GM12874 (cell line): ENCODE measurements at regions not wholly inside any gene's neighbourhood (a gene's known extent, or its start where the extent isn't known, plus 50 kb on each side); places are given as distances from the start of the nearest gene placed in this dataset.

Experiments used
- TF ChIP-seq, protein P1 (sequence below): IDR thresholded peaks from 2 replicates; pipeline ENCODE4 v1.5.1; 2011; ENCODE audit warnings: low read depth, mild to moderate bottlenecking, control low read depth, low read length, moderate library complexity; ENCODE audit not compliant: insufficient read depth

DNA sequence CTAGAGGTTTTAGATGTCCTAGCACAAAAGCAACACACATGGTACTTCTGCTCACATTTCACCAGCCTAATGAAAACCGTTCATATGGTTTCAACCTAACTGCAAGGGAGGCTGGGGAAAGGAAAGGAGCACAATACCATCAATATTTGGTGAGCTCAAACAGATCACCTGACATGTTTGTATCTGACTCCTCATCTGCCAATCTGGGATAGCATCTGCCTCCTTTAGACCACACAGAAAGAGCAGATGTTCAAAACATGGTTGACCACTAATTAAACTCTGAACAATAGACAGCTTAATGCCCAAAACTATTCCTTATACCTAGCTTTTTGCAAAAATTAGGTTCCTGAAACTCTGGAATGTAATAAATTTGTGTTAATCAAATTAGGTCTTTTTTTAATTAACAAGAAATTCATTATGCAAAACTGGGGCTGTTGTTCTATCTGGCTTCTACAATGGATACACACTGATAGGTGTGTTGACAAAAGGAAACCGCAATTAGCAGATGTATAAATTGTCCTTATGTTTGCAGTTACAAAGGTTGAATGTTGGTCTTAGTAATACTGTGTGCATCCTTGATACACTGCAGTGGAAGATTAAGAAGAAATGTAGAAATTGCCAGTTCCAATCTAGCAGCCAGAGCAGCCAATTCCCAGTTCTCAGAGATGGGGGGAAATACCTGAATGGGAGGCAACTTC lies 89.3 kb downstream of the DUSP6 start:
- TF ChIP-seq, protein P1, sequence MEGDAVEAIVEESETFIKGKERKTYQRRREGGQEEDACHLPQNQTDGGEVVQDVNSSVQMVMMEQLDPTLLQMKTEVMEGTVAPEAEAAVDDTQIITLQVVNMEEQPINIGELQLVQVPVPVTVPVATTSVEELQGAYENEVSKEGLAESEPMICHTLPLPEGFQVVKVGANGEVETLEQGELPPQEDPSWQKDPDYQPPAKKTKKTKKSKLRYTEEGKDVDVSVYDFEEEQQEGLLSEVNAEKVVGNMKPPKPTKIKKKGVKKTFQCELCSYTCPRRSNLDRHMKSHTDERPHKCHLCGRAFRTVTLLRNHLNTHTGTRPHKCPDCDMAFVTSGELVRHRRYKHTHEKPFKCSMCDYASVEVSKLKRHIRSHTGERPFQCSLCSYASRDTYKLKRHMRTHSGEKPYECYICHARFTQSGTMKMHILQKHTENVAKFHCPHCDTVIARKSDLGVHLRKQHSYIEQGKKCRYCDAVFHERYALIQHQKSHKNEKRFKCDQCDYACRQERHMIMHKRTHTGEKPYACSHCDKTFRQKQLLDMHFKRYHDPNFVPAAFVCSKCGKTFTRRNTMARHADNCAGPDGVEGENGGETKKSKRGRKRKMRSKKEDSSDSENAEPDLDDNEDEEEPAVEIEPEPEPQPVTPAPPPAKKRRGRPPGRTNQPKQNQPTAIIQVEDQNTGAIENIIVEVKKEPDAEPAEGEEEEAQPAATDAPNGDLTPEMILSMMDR, result no peak

DNA sequence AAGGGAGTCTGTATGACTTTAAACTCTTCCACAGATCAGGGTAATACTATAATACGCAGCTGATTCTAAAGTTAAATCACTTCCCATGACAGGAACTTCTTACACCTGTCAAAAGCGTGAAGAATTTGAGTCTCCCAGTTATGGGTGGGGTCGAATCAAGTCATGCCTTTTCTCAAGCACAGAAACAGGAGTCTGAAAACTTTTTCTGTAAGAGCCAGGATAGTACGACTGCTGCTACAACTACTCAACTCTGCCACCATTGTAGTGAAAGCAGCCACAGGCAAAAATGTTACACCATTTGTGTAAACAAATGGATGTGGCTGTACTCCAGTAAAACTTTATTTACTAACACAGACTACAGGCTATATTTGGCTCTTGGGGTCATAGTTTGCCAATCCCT lies 90.3 kb downstream of the DUSP6 start:
- TF ChIP-seq, protein P1, result no peak

DNA sequence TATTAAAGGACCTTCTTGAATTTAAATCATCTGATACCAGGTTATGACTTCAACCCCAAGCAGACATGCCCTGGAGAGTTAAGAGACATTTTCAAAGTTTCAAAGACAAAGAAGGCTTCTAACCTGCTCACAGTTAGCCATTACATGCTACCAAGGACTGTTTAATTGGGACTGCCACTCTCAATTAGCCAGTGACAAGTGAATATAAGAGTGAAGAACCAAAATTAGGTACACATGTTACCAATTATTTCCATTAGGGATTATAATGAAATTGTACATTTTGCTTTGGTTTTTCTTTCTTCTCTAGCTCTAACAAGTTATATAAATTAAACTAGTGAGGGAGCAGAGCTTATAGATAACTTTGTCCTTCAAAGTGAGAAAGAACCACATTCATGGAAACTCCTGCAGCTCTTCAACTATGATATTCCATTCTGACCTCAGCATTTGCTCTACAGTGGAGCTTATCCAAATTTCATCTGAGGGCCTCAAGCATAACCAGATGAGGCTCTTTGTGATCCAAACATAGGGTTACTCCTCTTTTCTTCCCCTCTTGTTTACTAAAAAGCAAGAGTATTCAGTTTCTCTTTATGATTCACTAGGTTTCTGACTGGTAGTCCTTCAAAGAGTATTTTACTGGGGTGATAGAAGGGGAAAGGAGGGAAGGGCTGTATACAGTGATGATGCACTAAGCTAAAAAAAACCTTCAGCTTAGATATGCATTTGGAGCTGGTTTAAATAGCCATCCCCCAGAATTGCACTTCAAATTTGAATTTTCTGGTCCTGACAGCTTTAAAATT lies 91.3 kb downstream of the DUSP6 start:
- TF ChIP-seq, protein P1, result no peak

DNA sequence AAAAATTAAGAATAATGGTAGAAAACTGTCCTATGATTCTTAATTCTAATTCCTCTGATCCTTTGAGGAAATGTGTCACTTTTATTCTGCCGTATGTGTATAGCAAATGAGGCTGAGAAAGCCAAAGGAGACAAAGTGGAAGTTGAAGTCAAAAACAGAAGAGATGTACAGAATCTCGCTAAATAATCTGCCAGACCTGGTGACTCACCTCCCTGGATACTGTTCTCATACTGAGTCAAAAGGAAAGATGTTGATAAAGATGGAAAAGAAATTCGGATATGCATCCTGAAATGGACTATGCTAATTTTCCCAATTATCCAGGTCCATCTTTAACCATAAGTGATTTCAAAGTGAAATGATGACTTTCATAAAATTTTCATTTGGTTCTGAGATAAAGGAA lies 92.5 kb downstream of the DUSP6 start:
- TF ChIP-seq, protein P1, result no peak

DNA sequence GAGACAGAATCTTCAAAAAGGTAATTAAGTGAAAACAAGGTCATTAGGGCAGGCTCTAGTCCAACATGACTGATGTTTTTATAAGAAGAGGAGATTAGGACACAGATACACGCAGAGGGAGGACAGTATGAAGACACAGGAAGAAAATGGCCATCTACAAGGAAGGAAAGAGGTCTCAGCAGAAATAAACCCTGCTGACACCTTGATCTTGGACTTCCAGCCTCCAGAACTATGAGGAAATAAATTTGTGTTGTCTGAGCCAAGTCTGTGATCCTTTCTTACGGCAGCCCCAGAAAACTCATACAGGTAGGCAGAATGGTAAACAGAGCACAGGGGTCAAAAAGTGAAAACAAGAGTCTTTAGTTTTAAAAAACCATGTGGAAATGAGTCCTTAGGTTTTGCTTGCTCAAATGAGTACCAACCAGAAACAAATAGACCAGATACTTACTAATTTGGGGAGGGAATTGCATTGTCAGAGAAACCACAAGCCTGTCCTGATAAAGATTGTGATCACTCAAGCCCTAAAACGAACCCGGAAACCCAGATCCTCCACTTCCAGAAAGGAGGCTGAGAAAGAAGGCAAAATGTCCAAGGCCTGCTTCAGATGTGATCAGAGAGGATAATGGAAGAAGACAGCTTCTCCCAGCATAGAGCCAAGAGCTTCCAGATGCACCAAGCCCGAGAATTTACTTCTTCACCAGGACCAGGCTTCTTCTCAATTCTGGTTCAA lies 93.9 kb downstream of the DUSP6 start:
- TF ChIP-seq, protein P1, result no peak

DNA sequence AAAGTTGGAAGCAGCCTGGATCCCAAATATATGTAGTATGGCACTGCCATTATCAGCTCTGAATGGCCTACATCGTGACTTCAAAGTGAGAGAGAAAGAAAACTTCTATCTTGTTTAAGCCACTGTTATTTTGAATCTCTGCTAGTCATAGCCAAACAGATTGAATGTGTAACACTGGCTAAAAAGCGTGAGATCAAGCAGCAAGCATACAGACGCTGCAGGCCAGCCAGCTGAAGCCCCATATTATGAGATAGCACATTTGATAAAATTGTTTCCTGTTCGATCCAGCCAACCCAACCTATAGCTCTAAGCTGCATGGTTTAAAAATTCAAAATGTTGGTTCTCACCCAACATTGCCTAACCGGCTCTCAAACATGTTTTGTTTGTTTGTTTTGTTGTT lies 95.0 kb downstream of the DUSP6 start:
- TF ChIP-seq, protein P1, result no peak

DNA sequence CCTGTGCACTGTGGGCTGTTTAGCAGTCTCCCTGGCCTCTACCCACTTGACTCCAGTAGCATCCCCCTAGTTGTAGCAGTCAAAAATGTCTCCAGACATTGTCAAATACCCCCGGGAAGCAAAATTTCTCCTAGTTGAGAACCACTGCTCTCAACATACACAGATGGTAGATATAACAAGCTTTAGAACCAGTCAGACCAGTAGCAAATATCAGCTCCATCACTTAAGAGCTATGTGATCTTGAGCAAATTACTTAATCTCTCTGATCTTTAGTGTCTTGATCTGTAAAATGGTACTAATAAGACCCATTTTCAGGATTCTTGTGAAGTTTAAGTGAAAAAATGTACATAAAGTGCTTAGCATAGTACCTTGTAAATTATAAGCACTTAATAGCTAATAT lies 96.2 kb downstream of the DUSP6 start:
- TF ChIP-seq, protein P1, result no peak
